ENCODE measurements at regions not wholly inside any gene's neighbourhood (a gene's known extent, or its start where the extent isn't known, plus 50 kb on each side); places are given as distances from the start of the nearest gene placed in this dataset.

DNA sequence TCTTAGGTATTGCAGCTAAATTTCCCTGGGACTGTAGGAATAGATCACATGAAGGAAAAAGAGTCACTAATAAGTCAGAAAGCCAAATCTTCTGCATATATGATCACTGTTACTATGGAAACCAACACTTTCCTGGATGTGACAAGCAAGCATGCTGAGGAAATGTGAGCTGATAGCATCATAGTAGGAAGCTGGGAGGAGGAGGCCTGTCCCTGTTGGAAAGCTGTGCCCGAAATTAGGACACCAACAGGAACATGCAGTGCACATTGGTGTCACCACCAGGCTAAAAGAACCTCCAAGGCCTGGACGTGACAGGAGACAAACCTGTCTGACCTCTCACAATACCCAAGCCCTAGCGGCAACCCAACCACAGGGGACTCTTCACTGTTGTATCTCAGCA lies 181.9 kb upstream of the PCSK2 start:
- TF ChIP-seq, protein P1, sequence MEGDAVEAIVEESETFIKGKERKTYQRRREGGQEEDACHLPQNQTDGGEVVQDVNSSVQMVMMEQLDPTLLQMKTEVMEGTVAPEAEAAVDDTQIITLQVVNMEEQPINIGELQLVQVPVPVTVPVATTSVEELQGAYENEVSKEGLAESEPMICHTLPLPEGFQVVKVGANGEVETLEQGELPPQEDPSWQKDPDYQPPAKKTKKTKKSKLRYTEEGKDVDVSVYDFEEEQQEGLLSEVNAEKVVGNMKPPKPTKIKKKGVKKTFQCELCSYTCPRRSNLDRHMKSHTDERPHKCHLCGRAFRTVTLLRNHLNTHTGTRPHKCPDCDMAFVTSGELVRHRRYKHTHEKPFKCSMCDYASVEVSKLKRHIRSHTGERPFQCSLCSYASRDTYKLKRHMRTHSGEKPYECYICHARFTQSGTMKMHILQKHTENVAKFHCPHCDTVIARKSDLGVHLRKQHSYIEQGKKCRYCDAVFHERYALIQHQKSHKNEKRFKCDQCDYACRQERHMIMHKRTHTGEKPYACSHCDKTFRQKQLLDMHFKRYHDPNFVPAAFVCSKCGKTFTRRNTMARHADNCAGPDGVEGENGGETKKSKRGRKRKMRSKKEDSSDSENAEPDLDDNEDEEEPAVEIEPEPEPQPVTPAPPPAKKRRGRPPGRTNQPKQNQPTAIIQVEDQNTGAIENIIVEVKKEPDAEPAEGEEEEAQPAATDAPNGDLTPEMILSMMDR (IDR thresholded peaks at IDR 0.05): no peak
- TF ChIP-seq EZH2phosphoT487 (IDR thresholded peaks at IDR 0.05): no peak
- TF ChIP-seq EZH2 (IDR thresholded peaks at IDR 0.05): no peak
